Activated CD4-positive, alpha-beta T cell treated with anti-CD3 and anti-CD28 coated beads, Interleukin-2, amount 50 U/mL, for 16 hours (primary cell): ENCODE measurements at regions not wholly inside any gene's neighbourhood (a gene's known extent, or its start where the extent isn't known, plus 50 kb on each side); places are given as distances from the start of the nearest gene placed in this dataset.
"Not testable (repeated sequence)": the region's sequence is repeated elsewhere in the genome, so short reads cannot be mapped to it uniquely, and the experiment has no call there.

Source experiments
- DNase-seq: peaks from one replicate; pipeline ENCODE4 v3.0.0-alpha.2; 2020

- no peak for DNase-seq
Measured at GRCh38 chr11:87866951-87867350, 308.3 kb downstream of the RAB38 start.

- no peak for DNase-seq
Measured at GRCh38 chr11:87861030-87861429, 314.2 kb downstream of the RAB38 start.

- no peak for DNase-seq
Measured at GRCh38 chr11:87859636-87860035, 315.6 kb downstream of the RAB38 start.

- no peak for DNase-seq
Measured at GRCh38 chr11:87851827-87852226, 323.4 kb downstream of the RAB38 start.

- DNase-seq: no peak
Measured at GRCh38 chr11:87851234-87851633, 324.0 kb downstream of the RAB38 start.

GRCh38 chr11:87849216-87849615 is 326.0 kb downstream of the RAB38 start:
- no peak for DNase-seq

GRCh38 chr11:87840786-87841185 is 334.5 kb downstream of the RAB38 start:
- no peak for DNase-seq

- no peak for DNase-seq
Measured at GRCh38 chr11:87832211-87832610, 343.0 kb downstream of the RAB38 start.

- DNase-seq: no peak
Measured at GRCh38 chr11:87820011-87820410, 355.2 kb downstream of the RAB38 start.

GRCh38 chr11:87819151-87819550 is 356.1 kb downstream of the RAB38 start:
- no peak for DNase-seq

- no peak for DNase-seq
Measured at GRCh38 chr11:87812571-87813365, 362.5 kb downstream of the RAB38 start.

GRCh38 chr11:87810486-87810885 is 364.8 kb downstream of the RAB38 start:
- no peak for DNase-seq

GRCh38 chr11:87809256-87809655 is 366.0 kb downstream of the RAB38 start:
- DNase-seq: no peak

GRCh38 chr11:87804176-87804575 is 371.1 kb downstream of the RAB38 start:
- no peak for DNase-seq

GRCh38 chr11:87803748-87804147 is 371.5 kb downstream of the RAB38 start:
- no peak for DNase-seq

- not testable (repeated sequence) for DNase-seq
Measured at GRCh38 chr11:87784862-87785261, 390.4 kb downstream of the RAB38 start.

GRCh38 chr11:87780068-87780413 is 395.2 kb downstream of the RAB38 start:
- DNase-seq: no peak

GRCh38 chr11:87779276-87780067 is 395.8 kb downstream of the RAB38 start:
- DNase-seq: no peak

- no peak for DNase-seq
Measured at GRCh38 chr11:87778357-87778756, 396.9 kb downstream of the RAB38 start.

GRCh38 chr11:87775036-87775435 is 400.2 kb downstream of the RAB38 start:
- DNase-seq: no peak

GRCh38 chr11:87769661-87770060 is 405.6 kb downstream of the RAB38 start:
- DNase-seq: no peak

GRCh38 chr11:87767615-87768014 is 407.6 kb downstream of the RAB38 start:
- no peak for DNase-seq

- DNase-seq: not testable (repeated sequence)
Measured at GRCh38 chr11:87764075-87764474, 411.2 kb downstream of the RAB38 start.

- DNase-seq: no peak
Measured at GRCh38 chr11:87754685-87755084, 420.6 kb downstream of the RAB38 start.
